Keratinocyte (primary cell): ENCODE measurements at regions not wholly inside any gene's neighbourhood (a gene's known extent, or its start where the extent isn't known, plus 50 kb on each side); places are given as distances from the start of the nearest gene placed in this dataset.
"Not testable (repeated sequence)": the region's sequence is repeated elsewhere in the genome, so short reads cannot be mapped to it uniquely, and the experiment has no call there.

ENCODE experiments used
- EZH2 ChIP-seq: IDR thresholded peaks from one replicate; pipeline ENCODE4 v1.6.1; 2012; ENCODE audit warnings: inconsistent platforms, mild to moderate bottlenecking, low read length, moderate library complexity
- TF ChIP-seq, protein P1 (sequence below), 3 experiments: IDR thresholded peaks in 1 of 3; conservative IDR thresholded peaks in 1 of 3; optimal IDR thresholded peaks in 1 of 3; 2 replicates in 2 of 3; 3 replicates in 1 of 3; pipeline versions ENCODE3 to v1.5.1; 2011; ENCODE audit warnings: low read length in 3 of 3, mild to moderate bottlenecking in 3 of 3, moderate library complexity in 2 of 3, control low read depth in 1 of 3, inconsistent platforms in 1 of 3; ENCODE audit not compliant: insufficient read depth in 2 of 3; ENCODE audit errors: extremely low read depth in 1 of 3

DNA sequence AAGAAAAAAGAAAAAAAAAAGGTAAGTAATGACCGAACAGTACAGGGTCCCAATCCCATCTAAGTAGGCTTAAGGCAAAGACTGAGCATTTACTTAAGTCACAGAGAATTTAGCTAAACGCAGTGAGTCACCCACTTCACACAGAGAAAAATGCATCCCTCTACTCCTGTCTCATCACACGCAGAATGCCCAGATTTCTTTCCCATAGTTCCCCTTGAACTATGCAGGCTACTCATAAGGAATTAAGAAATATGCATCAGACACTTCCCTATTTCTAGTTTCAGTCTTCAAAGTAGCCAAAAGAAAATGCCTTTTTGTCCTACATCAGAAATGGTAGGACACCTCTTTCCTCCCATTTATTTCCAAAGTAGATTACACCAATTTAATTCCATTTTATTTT, 162.8 kb downstream of the IGLL1 start:
- TF ChIP-seq, protein P1, sequence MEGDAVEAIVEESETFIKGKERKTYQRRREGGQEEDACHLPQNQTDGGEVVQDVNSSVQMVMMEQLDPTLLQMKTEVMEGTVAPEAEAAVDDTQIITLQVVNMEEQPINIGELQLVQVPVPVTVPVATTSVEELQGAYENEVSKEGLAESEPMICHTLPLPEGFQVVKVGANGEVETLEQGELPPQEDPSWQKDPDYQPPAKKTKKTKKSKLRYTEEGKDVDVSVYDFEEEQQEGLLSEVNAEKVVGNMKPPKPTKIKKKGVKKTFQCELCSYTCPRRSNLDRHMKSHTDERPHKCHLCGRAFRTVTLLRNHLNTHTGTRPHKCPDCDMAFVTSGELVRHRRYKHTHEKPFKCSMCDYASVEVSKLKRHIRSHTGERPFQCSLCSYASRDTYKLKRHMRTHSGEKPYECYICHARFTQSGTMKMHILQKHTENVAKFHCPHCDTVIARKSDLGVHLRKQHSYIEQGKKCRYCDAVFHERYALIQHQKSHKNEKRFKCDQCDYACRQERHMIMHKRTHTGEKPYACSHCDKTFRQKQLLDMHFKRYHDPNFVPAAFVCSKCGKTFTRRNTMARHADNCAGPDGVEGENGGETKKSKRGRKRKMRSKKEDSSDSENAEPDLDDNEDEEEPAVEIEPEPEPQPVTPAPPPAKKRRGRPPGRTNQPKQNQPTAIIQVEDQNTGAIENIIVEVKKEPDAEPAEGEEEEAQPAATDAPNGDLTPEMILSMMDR (optimal IDR thresholded peaks at IDR 0.05 in 1 of 3, IDR thresholded peaks at IDR 0.05 in 1 of 3, conservative IDR thresholded peaks at IDR 0.05 in 1 of 3; ENCODE audit: extremely low read depth in 1 of 3, insufficient read depth in 2 of 3, low read length in 3 of 3), result not testable (repeated sequence)
- TF ChIP-seq EZH2, result not testable (repeated sequence)
